GM19324 (cell line): ENCODE measurements at regions not wholly inside any gene's neighbourhood (a gene's known extent, or its start where the extent isn't known, plus 50 kb on each side); places are given as distances from the start of the nearest gene placed in this dataset.
A peak's percentile ranks its signal among the peaks of the same experiment; 100 is the strongest.
"Not testable (repeated sequence)": the region's sequence is repeated elsewhere in the genome, so short reads cannot be mapped to it uniquely, and the experiment has no call there.

Source experiments
- ATAC-seq: cut with Tn5 transposase; IDR thresholded peaks from one replicate; pipeline ENCODE4 v1.9.1; 2021; ENCODE audit warnings: mild to moderate bottlenecking, moderate library complexity; ENCODE audit not compliant: unreplicated experiment, low FRiP score

- ATAC-seq: not testable (repeated sequence)
Measured at GRCh38 chr6:166846446-166847142, 109.8 kb downstream of the RNASET2 start.

GRCh38 chr6:166842607-166843006 is 113.7 kb downstream of the RNASET2 start:
- ATAC-seq: no peak

GRCh38 chr6:166841216-166841615 is 115.1 kb downstream of the RNASET2 start:
- no peak for ATAC-seq

GRCh38 chr6:166839569-166839968 is 116.8 kb downstream of the RNASET2 start:
- no peak for ATAC-seq

- ATAC-seq: no peak
Measured at GRCh38 chr6:166838987-166839386, 117.4 kb downstream of the RNASET2 start.

- ATAC-seq: no peak
Measured at GRCh38 chr6:166836785-166837718, 119.3 kb downstream of the RNASET2 start.

GRCh38 chr6:166834049-166834448 is 122.3 kb downstream of the RNASET2 start:
- no peak for ATAC-seq

GRCh38 chr6:166830891-166831363 is 125.4 kb downstream of the RNASET2 start:
- peak; percentile 31 for ATAC-seq

GRCh38 chr6:166830185-166830890 is 126.0 kb downstream of the RNASET2 start:
- peak; percentile 86 for ATAC-seq

- ATAC-seq: no peak
Measured at GRCh38 chr6:166826264-166826663, 130.1 kb downstream of the RNASET2 start.

GRCh38 chr6:166825553-166826145 is 130.7 kb downstream of the RNASET2 start:
- ATAC-seq: no peak

GRCh38 chr6:166824880-166825250 is 131.5 kb downstream of the RNASET2 start:
- ATAC-seq: no peak

GRCh38 chr6:166824146-166824879 is 132.0 kb downstream of the RNASET2 start:
- no peak for ATAC-seq

- no peak for ATAC-seq
Measured at GRCh38 chr6:166822609-166823008, 133.7 kb downstream of the RNASET2 start.

GRCh38 chr6:166820483-166820882 is 135.9 kb downstream of the RNASET2 start:
- ATAC-seq: no peak

GRCh38 chr6:166820070-166820469 is 136.3 kb downstream of the RNASET2 start:
- ATAC-seq: no peak

- no peak for ATAC-seq
Measured at GRCh38 chr6:166815629-166816028, 140.7 kb downstream of the RNASET2 start.

- ATAC-seq: no peak
Measured at GRCh38 chr6:166814390-166814789, 142.0 kb downstream of the RNASET2 start.

GRCh38 chr6:166813461-166813860 is 142.9 kb downstream of the RNASET2 start:
- no peak for ATAC-seq

GRCh38 chr6:166810864-166811263 is 145.5 kb downstream of the RNASET2 start:
- no peak for ATAC-seq
